ENCODE measurements at regions not wholly inside any gene's neighbourhood (a gene's known extent, or its start where the extent isn't known, plus 50 kb on each side); places are given as distances from the start of the nearest gene placed in this dataset.

DNA sequence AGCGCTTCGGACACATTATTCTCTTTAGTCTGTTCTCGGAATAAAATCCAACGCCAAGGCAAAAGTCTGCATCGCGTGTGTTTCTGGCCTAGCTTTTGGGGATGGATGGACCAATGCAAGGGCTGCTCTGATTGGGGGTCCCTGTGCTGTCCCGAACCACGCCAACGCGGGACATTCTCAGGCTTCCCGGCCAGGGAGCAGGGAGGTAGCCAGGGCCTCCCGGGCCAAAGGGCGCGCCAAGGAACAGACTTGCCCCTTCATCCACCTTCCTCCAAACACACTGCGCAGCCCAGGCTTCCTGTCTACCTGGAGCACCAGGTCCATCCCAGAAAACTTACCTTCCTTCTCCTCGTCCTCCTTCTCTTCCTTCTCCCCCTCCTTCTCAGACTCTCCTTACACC is 113.0 kb upstream of the SELENOP start:
- no peak for DNase-seq (ENCODE audit: extremely low spot score, unreplicated experiment)
- no peak overlapping the region for H3K27ac Mint-ChIP-seq
- TF ChIP-seq, protein P1, sequence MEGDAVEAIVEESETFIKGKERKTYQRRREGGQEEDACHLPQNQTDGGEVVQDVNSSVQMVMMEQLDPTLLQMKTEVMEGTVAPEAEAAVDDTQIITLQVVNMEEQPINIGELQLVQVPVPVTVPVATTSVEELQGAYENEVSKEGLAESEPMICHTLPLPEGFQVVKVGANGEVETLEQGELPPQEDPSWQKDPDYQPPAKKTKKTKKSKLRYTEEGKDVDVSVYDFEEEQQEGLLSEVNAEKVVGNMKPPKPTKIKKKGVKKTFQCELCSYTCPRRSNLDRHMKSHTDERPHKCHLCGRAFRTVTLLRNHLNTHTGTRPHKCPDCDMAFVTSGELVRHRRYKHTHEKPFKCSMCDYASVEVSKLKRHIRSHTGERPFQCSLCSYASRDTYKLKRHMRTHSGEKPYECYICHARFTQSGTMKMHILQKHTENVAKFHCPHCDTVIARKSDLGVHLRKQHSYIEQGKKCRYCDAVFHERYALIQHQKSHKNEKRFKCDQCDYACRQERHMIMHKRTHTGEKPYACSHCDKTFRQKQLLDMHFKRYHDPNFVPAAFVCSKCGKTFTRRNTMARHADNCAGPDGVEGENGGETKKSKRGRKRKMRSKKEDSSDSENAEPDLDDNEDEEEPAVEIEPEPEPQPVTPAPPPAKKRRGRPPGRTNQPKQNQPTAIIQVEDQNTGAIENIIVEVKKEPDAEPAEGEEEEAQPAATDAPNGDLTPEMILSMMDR (conservative IDR thresholded peaks at IDR 0.05) = no peak
- H3K27me3 Mint-ChIP-seq = no peaks in the 10 kb centered on the region
- H3K36me3 Mint-ChIP-seq = no peaks in the 10 kb centered on the region
- no peaks in the 10 kb centered on the region for H3K9me3 Mint-ChIP-seq
- no peak overlapping the region for H3K4me3 Mint-ChIP-seq
- no peaks in the 10 kb centered on the region for H3K4me1 Mint-ChIP-seq (ENCODE audit: unreplicated experiment)

DNA sequence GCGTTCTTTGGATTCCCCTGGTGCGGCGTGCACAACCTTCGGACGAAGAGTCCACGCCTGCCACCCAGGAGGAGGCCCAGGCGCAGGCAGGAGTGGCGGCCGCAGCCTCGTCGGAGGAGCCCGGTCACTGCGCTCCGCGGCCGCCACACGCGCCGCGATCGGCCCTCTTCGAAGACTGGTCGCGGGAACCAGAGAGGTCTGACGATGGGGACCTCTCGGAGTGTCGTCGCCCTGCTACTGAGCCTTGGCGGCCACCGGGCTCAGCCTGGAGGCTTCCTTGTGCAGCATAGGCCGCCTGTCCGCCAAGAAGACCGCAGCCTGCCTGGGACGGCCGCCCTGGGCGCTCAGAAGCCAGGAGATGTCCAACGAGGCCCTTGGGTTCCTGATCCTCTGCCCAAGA is 112.5 kb upstream of the SELENOP start:
- Mint-ChIP-seq H3K4me3 (no peak overlapping the region), H3K36me3 (no peaks in the 10 kb centered on the region), H3K27ac (no peak overlapping the region), H3K4me1 (ENCODE audit: unreplicated experiment) (no peaks in the 10 kb centered on the region), H3K9me3 (no peaks in the 10 kb centered on the region), H3K27me3 (no peaks in the 10 kb centered on the region)
- DNase-seq (ENCODE audit: extremely low spot score, unreplicated experiment) = no peak
- TF ChIP-seq, protein P1 (conservative IDR thresholded peaks at IDR 0.05) = no peak

DNA sequence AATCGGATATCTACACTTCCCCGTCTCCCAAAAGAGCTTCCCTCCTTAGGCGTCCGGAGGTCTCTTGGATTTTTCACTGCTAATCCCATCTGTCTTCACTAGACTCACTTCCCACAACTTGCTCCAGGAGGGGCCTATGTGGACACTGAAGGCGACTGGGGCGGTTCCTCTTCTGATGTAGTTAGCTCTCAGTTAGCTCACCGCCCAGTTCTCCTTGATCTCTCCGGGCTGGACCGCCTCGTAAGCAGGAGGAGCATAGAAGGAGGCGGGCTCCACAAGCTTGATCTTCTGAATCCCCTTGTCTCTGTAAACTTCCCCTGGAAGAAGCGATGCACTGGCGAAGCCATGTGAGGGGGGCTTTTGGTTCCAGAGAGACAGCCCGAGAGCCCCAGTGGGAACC is 112.0 kb upstream of the SELENOP start:
- H3K27me3 Mint-ChIP-seq = no peaks in the 10 kb centered on the region
- no peak for DNase-seq (ENCODE audit: extremely low spot score, unreplicated experiment)
- H3K9me3 Mint-ChIP-seq = no peaks in the 10 kb centered on the region
- no peaks in the 10 kb centered on the region for H3K36me3 Mint-ChIP-seq
- TF ChIP-seq, protein P1 (conservative IDR thresholded peaks at IDR 0.05) = no peak
- no peak overlapping the region for H3K27ac Mint-ChIP-seq
- no peak overlapping the region for H3K4me3 Mint-ChIP-seq
- no peaks in the 10 kb centered on the region for H3K4me1 Mint-ChIP-seq (ENCODE audit: unreplicated experiment)

- no peaks in the 10 kb centered on the region for H3K36me3 Mint-ChIP-seq
- DNase-seq (ENCODE audit: extremely low spot score, unreplicated experiment) = no peak
- H3K9me3 Mint-ChIP-seq = no peaks in the 10 kb centered on the region
- no peaks in the 10 kb centered on the region for H3K4me1 Mint-ChIP-seq (ENCODE audit: unreplicated experiment)
- no peak overlapping the region for H3K27ac Mint-ChIP-seq
- no peak overlapping the region for H3K4me3 Mint-ChIP-seq
- H3K27me3 Mint-ChIP-seq = no peaks in the 10 kb centered on the region
- TF ChIP-seq, protein P1 (conservative IDR thresholded peaks at IDR 0.05) = no peak
These were observed 107.9 kb upstream of the SELENOP start for GRCh38 chr5:42919600-42919999.

- no peak for DNase-seq (ENCODE audit: extremely low spot score, unreplicated experiment)
- Mint-ChIP-seq H3K9me3 (no peaks in the 10 kb centered on the region), H3K4me1 (ENCODE audit: unreplicated experiment) (no peaks in the 10 kb centered on the region), H3K27me3 (peaks cover 3% of the 10 kb centered on the region), H3K27ac (no peak overlapping the region), H3K36me3 (no peaks in the 10 kb centered on the region), H3K4me3 (no peak overlapping the region)
- TF ChIP-seq, protein P1 (conservative IDR thresholded peaks at IDR 0.05) = no peak
These were observed 103.7 kb upstream of the SELENOP start for GRCh38 chr5:42915306-42915866.

Data from type B pancreatic cell (in vitro differentiated cells).